Body of pancreas (tissue), 4 donors: ENCODE measurements at regions not wholly inside any gene's neighbourhood (a gene's known extent, or its start where the extent isn't known, plus 50 kb on each side); places are given as distances from the start of the nearest gene placed in this dataset.
A peak's percentile ranks its signal among the peaks of the same experiment; 100 is the strongest.

Experiments
- ATAC-seq: fragments of 150-250 bp; one replicate; pipeline ENCODE4 v1.9.1; 2016
- DNase-seq, 4 donors: peaks; one replicate each; pipeline ENCODE4 v3.0.0-alpha.2; 2019
- H3K27ac ChIP-seq, 4 donors: fragments of 200-600 bp; sonication (generic); 1 replicate in 3 of 4; 2 replicates in 1 of 4; pipeline versions ENCODE4 v1.5.1 to v1.6.1; 2016 to 2019; ENCODE audit warnings: mild to moderate bottlenecking in 1 of 4, mixed read lengths in 1 of 4, moderate library complexity in 1 of 4
- H3K27me3 ChIP-seq, 2 donors: fragments of 200-600 bp; sonication (generic); one replicate each; pipeline ENCODE4 v1.6.0; 2016; ENCODE audit warnings: mild to moderate bottlenecking in 1 of 2
- H3K36me3 ChIP-seq, 2 donors: fragments of 200-600 bp; sonication (generic); replicated peaks in 1 of 2; 2 replicates each; pipeline ENCODE4 v1.5.1; 2016; ENCODE audit warnings: low read depth in 2 of 2; ENCODE audit not compliant: insufficient read depth in 1 of 2
- H3K4me1 ChIP-seq: fragments of 200-600 bp; sonication (generic); one replicate; pipeline ENCODE4 v1.6.0; 2016
- H3K4me3 ChIP-seq, 2 donors: fragments of 200-600 bp; sonication (generic); 1 replicate in 1 of 2; 2 replicates in 1 of 2; pipeline ENCODE4 v1.5.1; 2016 to 2019
- H3K9me3 ChIP-seq, 3 donors: fragments of 200-600 bp; sonication (generic); 1 replicate in 2 of 3; 2 replicates in 1 of 3; pipeline ENCODE4 v1.5.1; 2016
- POLR2A ChIP-seq, 3 donors: fragments of 450-650 bp; IDR thresholded peaks; one replicate each; pipeline ENCODE4 v1.6.1; 2016; ENCODE audit warnings: antibody characterized with exemption in 3 of 3, mild to moderate bottlenecking in 2 of 3
- WGBS, 2 donors: methylation state at CpG; one replicate each; pipeline ENCODE4 v1.1.5; 2017; 5-methylcytosine and 5-hydroxymethylcytosine counted together
- intact Hi-C: fragments of 100-400 bp; cut with DNase I; formaldehyde crosslinking; loops from one replicate; pipeline ENCODE4 v1.15.1; 2023
- TF ChIP-seq, protein P1 (sequence below), 7 experiments: fragments of 450-650 bp in 4 of 7; fragments of 200-600 bp in 3 of 7; sonication (generic) in 3 of 7; IDR thresholded peaks; one replicate each; pipeline ENCODE4 v1.5.1; 2016 to 2019; ENCODE audit warnings: antibody characterized with exemption in 7 of 7

DNA sequence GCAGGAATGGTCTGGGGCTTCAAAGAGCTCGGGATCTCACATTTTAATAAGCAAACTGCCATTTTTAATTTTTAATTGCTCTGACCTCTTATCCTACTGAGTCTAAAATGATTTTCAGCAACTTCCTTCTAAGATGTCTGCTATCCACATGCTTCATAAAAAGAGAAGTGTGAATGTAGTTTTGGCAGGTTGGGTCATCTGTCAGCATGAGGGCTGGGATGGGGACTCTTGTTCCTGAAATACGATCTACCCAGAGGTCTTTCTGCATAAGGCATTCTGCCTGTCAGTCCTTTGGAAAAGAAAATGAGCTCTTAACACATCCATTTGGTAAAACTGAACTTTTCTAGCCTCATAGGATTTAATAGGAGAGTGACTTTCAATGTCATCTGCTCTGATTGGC is 252.8 kb upstream of the APCDD1 start:
- TF ChIP-seq, protein P1, sequence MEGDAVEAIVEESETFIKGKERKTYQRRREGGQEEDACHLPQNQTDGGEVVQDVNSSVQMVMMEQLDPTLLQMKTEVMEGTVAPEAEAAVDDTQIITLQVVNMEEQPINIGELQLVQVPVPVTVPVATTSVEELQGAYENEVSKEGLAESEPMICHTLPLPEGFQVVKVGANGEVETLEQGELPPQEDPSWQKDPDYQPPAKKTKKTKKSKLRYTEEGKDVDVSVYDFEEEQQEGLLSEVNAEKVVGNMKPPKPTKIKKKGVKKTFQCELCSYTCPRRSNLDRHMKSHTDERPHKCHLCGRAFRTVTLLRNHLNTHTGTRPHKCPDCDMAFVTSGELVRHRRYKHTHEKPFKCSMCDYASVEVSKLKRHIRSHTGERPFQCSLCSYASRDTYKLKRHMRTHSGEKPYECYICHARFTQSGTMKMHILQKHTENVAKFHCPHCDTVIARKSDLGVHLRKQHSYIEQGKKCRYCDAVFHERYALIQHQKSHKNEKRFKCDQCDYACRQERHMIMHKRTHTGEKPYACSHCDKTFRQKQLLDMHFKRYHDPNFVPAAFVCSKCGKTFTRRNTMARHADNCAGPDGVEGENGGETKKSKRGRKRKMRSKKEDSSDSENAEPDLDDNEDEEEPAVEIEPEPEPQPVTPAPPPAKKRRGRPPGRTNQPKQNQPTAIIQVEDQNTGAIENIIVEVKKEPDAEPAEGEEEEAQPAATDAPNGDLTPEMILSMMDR (IDR thresholded peaks at IDR 0.05): no peak
- no peak for TF ChIP-seq POLR2A (IDR thresholded peaks at IDR 0.05)
- ATAC-seq: no peak
- 82 to 84% methylated on average over 2 of the region's 2 CpGs for WGBS, 2 donors
- intact Hi-C loops: no loop called here
- Histone ChIP-seq H3K9me3 (no peaks in the 10 kb centered on the region), H3K27ac (no peak overlapping the region), H3K4me3 (no peak overlapping the region), H3K4me1 (peaks cover 8% of the 10 kb centered on the region), H3K36me3 (no peaks in the 10 kb centered on the region), H3K27me3 (no peaks in the 10 kb centered on the region)
- DNase-seq: no peak

GRCh38 chr18:10202845-10203321 is 251.6 kb upstream of the APCDD1 start:
- no peak for ATAC-seq
- H3K4me1 ChIP-seq: no peaks in the 10 kb centered on the region
- TF ChIP-seq, protein P1 (IDR thresholded peaks at IDR 0.05): no peak
- TF ChIP-seq POLR2A (IDR thresholded peaks at IDR 0.05): no peak
- WGBS, 2 donors: 73 to 74% methylated on average over 7 of the region's 7 CpGs
- intact Hi-C loops: no loop called here
- no peak overlapping the region for H3K27ac ChIP-seq
- H3K36me3 ChIP-seq: no peaks in the 10 kb centered on the region
- H3K4me3 ChIP-seq: no peak overlapping the region
- no peak for DNase-seq
- H3K27me3 ChIP-seq: no peaks in the 10 kb centered on the region
- H3K9me3 ChIP-seq: no peaks in the 10 kb centered on the region

GRCh38 chr18:10205151-10205550 is 249.3 kb upstream of the APCDD1 start:
- H3K27ac ChIP-seq: no peak overlapping the region
- no peak overlapping the region for H3K4me3 ChIP-seq
- no peaks in the 10 kb centered on the region for H3K27me3 ChIP-seq
- intact Hi-C loops: no loop called here
- H3K36me3 ChIP-seq: no peaks in the 10 kb centered on the region
- 24 to 32% methylated on average over 9 of the region's 9 CpGs for WGBS, 2 donors
- H3K4me1 ChIP-seq: no peaks in the 10 kb centered on the region
- TF ChIP-seq POLR2A (IDR thresholded peaks at IDR 0.05): no peak
- TF ChIP-seq, protein P1 (IDR thresholded peaks at IDR 0.05): no peak
- no peak for ATAC-seq
- peak; percentile 21 to 42 (median 25) for DNase-seq
- H3K9me3 ChIP-seq: no peaks in the 10 kb centered on the region

DNA sequence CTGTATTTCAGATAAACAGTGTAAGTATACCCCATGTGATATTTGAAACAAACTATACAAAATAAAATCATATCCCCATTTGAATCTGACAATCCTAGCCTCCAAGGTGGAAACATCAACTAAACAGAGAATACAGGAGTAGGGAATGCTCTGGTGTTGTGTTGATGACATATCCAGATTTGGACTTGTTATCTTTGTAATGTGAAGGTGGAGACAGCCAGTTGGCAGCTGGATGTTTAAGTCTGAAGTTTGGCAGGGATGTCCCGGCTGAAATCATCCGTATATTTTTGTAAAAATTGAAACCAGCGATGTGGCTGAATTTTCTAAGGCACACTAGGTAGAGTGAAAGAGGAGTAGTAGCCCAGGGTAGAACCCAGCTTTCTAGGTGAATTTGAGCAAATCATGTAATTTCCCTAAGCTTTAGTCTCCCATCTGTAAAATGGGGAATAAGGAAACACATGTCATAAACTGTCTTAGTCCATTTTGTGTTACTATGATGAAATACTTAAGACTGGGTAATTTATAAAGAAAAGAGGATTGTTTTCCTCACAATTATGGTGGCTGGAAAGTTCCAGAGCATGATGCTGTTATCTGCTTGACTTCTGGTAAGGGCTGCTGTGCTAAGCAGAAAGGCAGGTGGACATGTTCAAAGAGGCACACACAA is 246.6 kb upstream of the APCDD1 start:
- H3K9me3 ChIP-seq: no peaks in the 10 kb centered on the region
- ATAC-seq (no peak), DNase-seq (no peak)
- no peaks in the 10 kb centered on the region for H3K27me3 ChIP-seq
- no peak for TF ChIP-seq POLR2A (IDR thresholded peaks at IDR 0.05)
- TF ChIP-seq, protein P1 (IDR thresholded peaks at IDR 0.05): no peak
- no peak overlapping the region for H3K4me3 ChIP-seq
- no peaks in the 10 kb centered on the region for H3K4me1 ChIP-seq
- no peaks in the 10 kb centered on the region for H3K36me3 ChIP-seq
- 55 to 56% methylated on average over 3 of the region's 3 CpGs for WGBS, 2 donors
- intact Hi-C loops: no loop called here
- H3K27ac ChIP-seq: no peak overlapping the region

- DNase-seq (no peak), ATAC-seq (no peak)
- Histone ChIP-seq H3K27ac (no peak overlapping the region), H3K36me3 (no peaks in the 10 kb centered on the region), H3K9me3 (no peaks in the 10 kb centered on the region), H3K4me1 (peaks cover 7% of the 10 kb centered on the region), H3K4me3 (no peak overlapping the region), H3K27me3 (no peaks in the 10 kb centered on the region)
- 81 to 94% methylated on average over 8 of the region's 8 CpGs for WGBS, 2 donors
- intact Hi-C loops: no loop called here
- TF ChIP-seq, protein P1 (IDR thresholded peaks at IDR 0.05): no peak
- no peak for TF ChIP-seq POLR2A (IDR thresholded peaks at IDR 0.05)
Measured at GRCh38 chr18:10209302-10209701, 245.1 kb upstream of the APCDD1 start.
